ENCODE measurements at regions not wholly inside any gene's neighbourhood (a gene's known extent, or its start where the extent isn't known, plus 50 kb on each side); places are given as distances from the start of the nearest gene placed in this dataset.

GRCh38 chr2:18182861-18183260 lies 304.4 kb downstream of the KCNS3 start:
- H3K27ac ChIP-seq (ENCODE audit: low read depth, low read length) = no peak overlapping the region
- H4K20me1 ChIP-seq (ENCODE audit: low read depth, low read length) = 0 out of 2 replicates have a peak, but pooled peaks cover 3% of the 10 kb centered on the region
- H3K9ac ChIP-seq (ENCODE audit: low read length) = no peak overlapping the region
- no peak overlapping the region for H2AFZ ChIP-seq (ENCODE audit: low read depth, low read length, severe bottlenecking)
- H3K27me3 ChIP-seq (ENCODE audit: low read length) = no peaks in the 10 kb centered on the region
- no peak for TF ChIP-seq EZH2phosphoT487 (conservative IDR thresholded peaks at IDR 0.05; ENCODE audit: low read length)
- no peak for TF ChIP-seq CTCF (IDR thresholded peaks at IDR 0.05; ENCODE audit: insufficient read depth, low read length, poor library complexity, severe bottlenecking)
- H3K36me3 ChIP-seq (ENCODE audit: low read length) = no peaks in the 10 kb centered on the region
- H3K4me2 ChIP-seq (ENCODE audit: low read depth, low read length, poor library complexity, severe bottlenecking) = no peak overlapping the region
- H3K9me2 ChIP-seq (replicated peaks; ENCODE audit: insufficient read depth, low read length) = no peaks in the 10 kb centered on the region
- no peaks in the 10 kb centered on the region for H3K9me3 ChIP-seq (ENCODE audit: insufficient read depth, low read length)
- H3K79me2 ChIP-seq (ENCODE audit: insufficient read depth, low read length) = no peaks in the 10 kb centered on the region
- H3K4me3 ChIP-seq (ENCODE audit: insufficient read depth, low read length, poor library complexity, severe bottlenecking) = no peak overlapping the region
- H3F3A ChIP-seq (ENCODE audit: insufficient read depth) = no peaks in the 10 kb centered on the region

- H3F3A ChIP-seq (ENCODE audit: insufficient read depth) = no peaks in the 10 kb centered on the region
- no peaks in the 10 kb centered on the region for H3K9me2 ChIP-seq (replicated peaks; ENCODE audit: insufficient read depth, low read length)
- TF ChIP-seq CTCF (IDR thresholded peaks at IDR 0.05; ENCODE audit: insufficient read depth, low read length, poor library complexity, severe bottlenecking) = no peak
- no peak for TF ChIP-seq EZH2phosphoT487 (conservative IDR thresholded peaks at IDR 0.05; ENCODE audit: low read length)
- no peaks in the 10 kb centered on the region for H3K9me3 ChIP-seq (ENCODE audit: insufficient read depth, low read length)
- 0 out of 2 replicates have a peak, but pooled peaks cover 3% of the 10 kb centered on the region for H4K20me1 ChIP-seq (ENCODE audit: low read depth, low read length)
- H3K4me2 ChIP-seq (ENCODE audit: low read depth, low read length, poor library complexity, severe bottlenecking) = no peak overlapping the region
- no peaks in the 10 kb centered on the region for H3K36me3 ChIP-seq (ENCODE audit: low read length)
- H3K27ac ChIP-seq (ENCODE audit: low read depth, low read length) = no peak overlapping the region
- H3K79me2 ChIP-seq (ENCODE audit: insufficient read depth, low read length) = no peaks in the 10 kb centered on the region
- no peak overlapping the region for H3K9ac ChIP-seq (ENCODE audit: low read length)
- no peaks in the 10 kb centered on the region for H3K27me3 ChIP-seq (ENCODE audit: low read length)
- H3K4me3 ChIP-seq (ENCODE audit: insufficient read depth, low read length, poor library complexity, severe bottlenecking) = no peak overlapping the region
- H2AFZ ChIP-seq (ENCODE audit: low read depth, low read length, severe bottlenecking) = no peak overlapping the region
These were observed 302.4 kb downstream of the KCNS3 start for GRCh38 chr2:18180912-18181311.

- no peaks in the 10 kb centered on the region for H3K9me3 ChIP-seq (ENCODE audit: insufficient read depth, low read length)
- no peak overlapping the region for H3K4me2 ChIP-seq (ENCODE audit: low read depth, low read length, poor library complexity, severe bottlenecking)
- TF ChIP-seq CTCF (IDR thresholded peaks at IDR 0.05; ENCODE audit: insufficient read depth, low read length, poor library complexity, severe bottlenecking) (no peak), EZH2phosphoT487 (conservative IDR thresholded peaks at IDR 0.05; ENCODE audit: low read length) (no peak)
These were observed 301.7 kb downstream of the KCNS3 start for GRCh38 chr2:18180031-18180610.

More at GRCh38 chr2:18180031-18180610, 301.7 kb downstream of the KCNS3 start:
- Histone ChIP-seq H3K79me2 (ENCODE audit: insufficient read depth, low read length) (no peaks in the 10 kb centered on the region), H3K9ac (ENCODE audit: low read length) (no peak overlapping the region), H4K20me1 (ENCODE audit: low read depth, low read length) (0 out of 2 replicates have a peak, but pooled peaks cover 3% of the 10 kb centered on the region), H3K9me2 (replicated peaks; ENCODE audit: insufficient read depth, low read length) (no peaks in the 10 kb centered on the region), H3K27ac (ENCODE audit: low read depth, low read length) (no peak overlapping the region), H3F3A (ENCODE audit: insufficient read depth) (no peaks in the 10 kb centered on the region), H3K4me3 (ENCODE audit: insufficient read depth, low read length, poor library complexity, severe bottlenecking) (no peak overlapping the region), H3K27me3 (ENCODE audit: low read length) (no peaks in the 10 kb centered on the region), H3K36me3 (ENCODE audit: low read length) (no peaks in the 10 kb centered on the region), H2AFZ (ENCODE audit: low read depth, low read length, severe bottlenecking) (no peak overlapping the region)
